Retinal pigment epithelial cell (primary cell): ENCODE measurements at regions not wholly inside any gene's neighbourhood (a gene's known extent, or its start where the extent isn't known, plus 50 kb on each side); places are given as distances from the start of the nearest gene placed in this dataset.

Experiments used
- DNase-seq: peaks from one replicate; pipeline ENCODE4 v3.0.0-alpha.2; 2010; ENCODE audit warnings: low read depth
- H3K4me3 ChIP-seq: 2 replicates; pipeline ENCODE4 v1.5.1; 2011; ENCODE audit warnings: mild to moderate bottlenecking, low read length, control low read depth, moderate library complexity
- CTCF ChIP-seq: conservative IDR thresholded peaks from 2 replicates; pipeline ENCODE4 v1.5.1; 2011; ENCODE audit warnings: low read depth, low read length, control low read depth, inconsistent platforms

- no peak for DNase-seq
- no peak for TF ChIP-seq CTCF
Measured at GRCh38 chr13:27728271-27728670, 64.0 kb upstream of the GSX1 start.

GRCh38 chr13:27730191-27730590 is 62.1 kb upstream of the GSX1 start:
- DNase-seq: no peak
- H3K4me3 ChIP-seq: no peak overlapping the region
- no peak for TF ChIP-seq CTCF

More at GRCh38 chr13:27728271-27728670, 64.0 kb upstream of the GSX1 start:
- H3K4me3 ChIP-seq: no peak overlapping the region
